Ovary (tissue), 7 donors: ENCODE measurements at regions not wholly inside any gene's neighbourhood (a gene's known extent, or its start where the extent isn't known, plus 50 kb on each side); places are given as distances from the start of the nearest gene placed in this dataset.
"Not testable (repeated sequence)": the region's sequence is repeated elsewhere in the genome, so short reads cannot be mapped to it uniquely, and the experiment has no call there.

Experiments used
- DNase-seq, 5 donors: peaks; one replicate each; pipeline ENCODE4 v3.0.0-alpha.2; 2019 to 2020
- H3K27ac ChIP-seq, 2 donors: fragments of 200-600 bp; one replicate each; pipeline versions ENCODE4 v1.5.1 to v1.8.0; 2019 to 2022
- H3K27me3 ChIP-seq: fragments of 200-600 bp; one replicate; pipeline ENCODE4 v1.8.0; 2022
- H3K36me3 ChIP-seq: fragments of 200-600 bp; sonication (generic); one replicate; pipeline ENCODE4 v1.5.1; 2019
- H3K4me1 ChIP-seq: one replicate; pipeline ENCODE4 v1.8.1; 2013; ENCODE audit warnings: mild to moderate bottlenecking, moderate library complexity; ENCODE audit not compliant: insufficient read depth
- H3K4me3 ChIP-seq: fragments of 200-600 bp; sonication (generic); one replicate; pipeline ENCODE4 v1.5.1; 2017
- H3K9me3 ChIP-seq, 2 donors: fragments of 200-600 bp in 1 of 2; sonication (generic) in 1 of 2; one replicate each; pipeline versions ENCODE4 v1.5.1 to v1.8.1; 2013 to 2019; ENCODE audit warnings: mild to moderate bottlenecking in 1 of 2, moderate library complexity in 1 of 2
- EP300 ChIP-seq: sonication (generic); formaldehyde crosslinking; IDR thresholded peaks from one replicate; pipeline ENCODE4 v1.6.1; 2017; ENCODE audit warnings: antibody characterized with exemption
- POLR2A ChIP-seq: fragments of 450-650 bp; IDR thresholded peaks from one replicate; pipeline ENCODE4 v1.6.1; 2017; ENCODE audit warnings: antibody characterized with exemption, mild to moderate bottlenecking, moderate library complexity
- WGBS, 3 donors: extraction: QIAGEN DNeasy Blood & Tissue Kit in 1 of 3; methylation state at CpG; one replicate each; pipeline versions ENCODE4 v1.1.5 to v1.1.7; 2013 to 2017; 5-methylcytosine and 5-hydroxymethylcytosine counted together
- intact Hi-C, 4 donors: fragments of 100-400 bp; cut with DNase I; formaldehyde crosslinking; loops; one replicate each; pipeline versions ENCODE4 v1.11.0 to v1.15.1; 2022 to 2023
- TF ChIP-seq, protein P1 (sequence below), 3 donors: fragments of 450-650 bp in 2 of 3; fragments of 200-600 bp in 1 of 3; IDR thresholded peaks; one replicate each; pipeline versions ENCODE4 v1.5.1 to v1.8.0; 2016 to 2022; ENCODE audit warnings: antibody characterized with exemption in 3 of 3, mild to moderate bottlenecking in 1 of 3
- donor health status: DM: no; HTN: no; CAD: no; lungs with moderate emphysema.
- donor health status: DM: no; HTN: no; CAD: no.
- donor health status: Bipolar disorder and iron deficiency.
- donor health status: DM: no; HTN: no; CAD: no.
- donor health status: DM: yes; HTN: yes; CAD: no.

DNA sequence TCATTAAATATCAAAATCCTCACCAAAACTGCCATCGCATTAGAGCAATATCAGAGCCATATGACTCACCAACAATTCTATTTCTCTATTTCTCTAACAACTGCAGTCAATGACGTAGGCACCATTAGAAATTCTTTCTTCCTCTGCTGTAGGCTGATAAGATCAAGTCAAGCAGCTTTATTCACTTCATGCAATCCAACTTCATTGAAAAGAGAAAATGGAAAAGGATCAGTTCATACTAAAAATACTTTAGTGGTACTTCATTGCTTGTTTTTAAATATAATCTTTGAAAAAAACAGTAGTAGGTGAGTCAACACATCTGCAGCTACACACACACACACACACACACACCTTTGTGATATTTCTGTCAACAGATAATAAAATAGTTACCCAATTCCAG lies 345.3 kb upstream of the TENM3 start:
- intact Hi-C loops = no loop called here
- H3K27ac ChIP-seq = no peak overlapping the region
- no peak for DNase-seq
- no peaks in the 10 kb centered on the region for H3K36me3 ChIP-seq
- no peaks in the 10 kb centered on the region for H3K27me3 ChIP-seq
- 61 to 65% (median 65%) methylated on average over 2 of the region's 2 CpGs for WGBS, 3 donors
- H3K9me3 ChIP-seq = no peaks in the 10 kb centered on the region
- no peak overlapping the region for H3K4me3 ChIP-seq
- TF ChIP-seq POLR2A (no peak), EP300 (no peak)
- TF ChIP-seq, protein P1, sequence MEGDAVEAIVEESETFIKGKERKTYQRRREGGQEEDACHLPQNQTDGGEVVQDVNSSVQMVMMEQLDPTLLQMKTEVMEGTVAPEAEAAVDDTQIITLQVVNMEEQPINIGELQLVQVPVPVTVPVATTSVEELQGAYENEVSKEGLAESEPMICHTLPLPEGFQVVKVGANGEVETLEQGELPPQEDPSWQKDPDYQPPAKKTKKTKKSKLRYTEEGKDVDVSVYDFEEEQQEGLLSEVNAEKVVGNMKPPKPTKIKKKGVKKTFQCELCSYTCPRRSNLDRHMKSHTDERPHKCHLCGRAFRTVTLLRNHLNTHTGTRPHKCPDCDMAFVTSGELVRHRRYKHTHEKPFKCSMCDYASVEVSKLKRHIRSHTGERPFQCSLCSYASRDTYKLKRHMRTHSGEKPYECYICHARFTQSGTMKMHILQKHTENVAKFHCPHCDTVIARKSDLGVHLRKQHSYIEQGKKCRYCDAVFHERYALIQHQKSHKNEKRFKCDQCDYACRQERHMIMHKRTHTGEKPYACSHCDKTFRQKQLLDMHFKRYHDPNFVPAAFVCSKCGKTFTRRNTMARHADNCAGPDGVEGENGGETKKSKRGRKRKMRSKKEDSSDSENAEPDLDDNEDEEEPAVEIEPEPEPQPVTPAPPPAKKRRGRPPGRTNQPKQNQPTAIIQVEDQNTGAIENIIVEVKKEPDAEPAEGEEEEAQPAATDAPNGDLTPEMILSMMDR (IDR thresholded peaks at IDR 0.05) = no peak
- no peaks in the 10 kb centered on the region for H3K4me1 ChIP-seq

GRCh38 chr4:181902404-181902803 lies 340.8 kb upstream of the TENM3 start:
- H3K9me3 ChIP-seq, H3K27me3 ChIP-seq, H3K4me3 ChIP-seq, H3K4me1 ChIP-seq, H3K36me3 ChIP-seq, DNase-seq, intact Hi-C loops, H3K27ac ChIP-seq: not testable (repeated sequence)
- WGBS, 3 donors = 92 to 98% (median 95%) methylated on average over 2 of the region's 2 CpGs

DNA sequence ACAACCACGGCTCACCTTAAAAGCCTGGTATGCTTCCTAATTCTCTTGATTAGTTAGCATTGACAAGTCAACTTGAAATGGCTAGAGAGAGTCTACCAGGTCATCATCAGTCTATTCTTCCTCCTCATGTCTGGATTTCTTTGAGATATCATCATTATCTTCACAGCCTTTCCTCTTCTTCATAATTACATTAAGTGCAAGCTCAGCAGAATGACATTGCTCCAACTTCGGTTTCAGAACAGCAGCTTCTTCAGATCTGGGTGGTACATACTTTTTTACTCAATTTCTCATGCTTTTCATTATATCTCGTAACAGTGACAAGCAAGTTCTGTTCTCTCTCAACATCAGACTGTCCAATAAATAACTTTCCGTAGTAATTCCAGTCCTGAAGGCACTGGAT lies 337.5 kb upstream of the TENM3 start:
- H3K27me3 ChIP-seq = no peaks in the 10 kb centered on the region
- intact Hi-C loops = no loop called here
- 86 to 88% (median 86%) methylated on average over 4 of the region's 4 CpGs for WGBS, 3 donors
- no peak overlapping the region for H3K27ac ChIP-seq
- H3K36me3 ChIP-seq = no peaks in the 10 kb centered on the region
- DNase-seq = no peak
- H3K4me1 ChIP-seq = no peaks in the 10 kb centered on the region
- TF ChIP-seq POLR2A (no peak), EP300 (no peak)
- TF ChIP-seq, protein P1 (IDR thresholded peaks at IDR 0.05) = no peak
- H3K9me3 ChIP-seq = no peaks in the 10 kb centered on the region
- no peak overlapping the region for H3K4me3 ChIP-seq

- Histone ChIP-seq H3K4me1 (no peaks in the 10 kb centered on the region), H3K36me3 (no peaks in the 10 kb centered on the region), H3K4me3 (no peak overlapping the region), H3K27me3 (no peaks in the 10 kb centered on the region), H3K9me3 (no peaks in the 10 kb centered on the region), H3K27ac (no peak overlapping the region)
- no peak for TF ChIP-seq EP300
- no peak for TF ChIP-seq POLR2A
- TF ChIP-seq, protein P1 (IDR thresholded peaks at IDR 0.05) = no peak
- intact Hi-C loops = no loop called here
- DNase-seq = no peak
- WGBS, 3 donors = 29 to 34% (median 30%) methylated on average over 1 of the region's 1 CpG
These were observed 335.0 kb upstream of the TENM3 start for GRCh38 chr4:181908168-181908567.

- 48 to 63% (median 56%) methylated on average over 6 of the region's 6 CpGs for WGBS, 3 donors
- intact Hi-C loops = no loop called here
- Histone ChIP-seq H3K4me1 (no peaks in the 10 kb centered on the region), H3K9me3 (no peaks in the 10 kb centered on the region), H3K27ac (no peak overlapping the region), H3K27me3 (no peaks in the 10 kb centered on the region), H3K36me3 (no peaks in the 10 kb centered on the region), H3K4me3 (no peak overlapping the region)
- no peak for DNase-seq
- TF ChIP-seq EP300 (no peak), POLR2A (no peak)
- TF ChIP-seq, protein P1 (IDR thresholded peaks at IDR 0.05) = no peak
These were observed 333.8 kb upstream of the TENM3 start for GRCh38 chr4:181909368-181909767.
